SK-N-SH (cell line): ENCODE measurements at regions not wholly inside any gene's neighbourhood (a gene's known extent, or its start where the extent isn't known, plus 50 kb on each side); places are given as distances from the start of the nearest gene placed in this dataset.

Experiments used
- CTCF ChIA-PET: fragments of 300-600, 350-600 bp; formaldehyde crosslinking; extraction: SDS; loops from one replicate; lab custom pipeline; 2021; lab: Yijun Ruan, JAX
- POLR2A ChIA-PET: fragments of 350-600 bp; sonication (Branson Sonifier 250); formaldehyde crosslinking; extraction: SDS; loops from one replicate; lab custom pipeline; 2020; ENCODE audit warnings: antibody characterized with exemption, inconsistent platforms; lab: Yijun Ruan, JAX
- DNase-seq: peaks from one replicate; pipeline ENCODE4 v3.0.0; 2012
- H2AFZ ChIP-seq: fragments of 200-600 bp; sonication (generic); 2 replicates; pipeline ENCODE4 v1.8.1; 2016; ENCODE audit warnings: antibody characterized with exemption, mild to moderate bottlenecking, low read depth
- H3F3A ChIP-seq: fragments of 200-600 bp; sonication (generic); replicated peaks from 2 replicates; pipeline ENCODE3; 2016; ENCODE audit warnings: antibody characterized with exemption, mild to moderate bottlenecking; ENCODE audit not compliant: insufficient read depth
- H3K27ac ChIP-seq, 2 experiments: fragments of 200-500 bp in 1 of 2; fragments of 200-600 bp in 1 of 2; sonication (Bioruptor generic) in 1 of 2; sonication (generic), shearing (Covaris generic) in 1 of 2; 2 replicates each; pipeline versions ENCODE4 v1.5.1 to v1.6.1; 2014 to 2016; ENCODE audit warnings: low read depth in 2 of 2, inconsistent platforms in 1 of 2, low read length in 1 of 2, mild to moderate bottlenecking in 1 of 2, mixed read lengths in 1 of 2
- H3K27me3 ChIP-seq: fragments of 200-600 bp; sonication (generic), shearing (Covaris generic); 2 replicates; pipeline ENCODE4 v1.6.1; 2016; ENCODE audit warnings: mixed run types; ENCODE audit not compliant: insufficient read depth
- H3K36me3 ChIP-seq, 2 experiments: fragments of 200-500 bp in 1 of 2; fragments of 200-600 bp in 1 of 2; sonication (Bioruptor generic) in 1 of 2; sonication (generic) in 1 of 2; replicated peaks in 1 of 2; 2 replicates each; pipeline versions ENCODE3 to v1.5.1; 2014 to 2016; ENCODE audit warnings: low read length in 1 of 2, mild to moderate bottlenecking in 1 of 2; ENCODE audit not compliant: insufficient read depth in 2 of 2, control insufficient read depth in 1 of 2
- H3K4me1 ChIP-seq, 2 experiments: fragments of 200-500 bp in 1 of 2; fragments of 200-600 bp in 1 of 2; sonication (Bioruptor generic) in 1 of 2; sonication (generic), shearing (Covaris generic) in 1 of 2; 2 replicates each; pipeline versions ENCODE4 v1.5.1 to v1.6.1; 2014 to 2016; ENCODE audit warnings: low read depth in 1 of 2, low read length in 1 of 2, mixed run types in 1 of 2; ENCODE audit not compliant: insufficient read depth in 2 of 2, control insufficient read depth in 1 of 2
- H3K4me2 ChIP-seq: fragments of 200-600 bp; sonication (generic), shearing (Covaris generic); 2 replicates; pipeline ENCODE4 v1.6.1; 2017; ENCODE audit warnings: mixed run types
- H3K4me3 ChIP-seq, 2 experiments: fragments of 200-500 bp in 1 of 2; fragments of 200-600 bp in 1 of 2; sonication (Bioruptor generic) in 1 of 2; sonication (generic), shearing (Covaris generic) in 1 of 2; 2 replicates each; pipeline versions ENCODE4 v1.5.1 to v1.8.1; 2014 to 2016; ENCODE audit warnings: low read depth in 2 of 2, inconsistent platforms in 1 of 2, low read length in 1 of 2, mild to moderate bottlenecking in 1 of 2, mixed read lengths in 1 of 2, moderate library complexity in 1 of 2
- H3K79me2 ChIP-seq: fragments of 200-600 bp; sonication (generic); 2 replicates; pipeline ENCODE4 v1.8.1; 2017; ENCODE audit warnings: mild to moderate bottlenecking; ENCODE audit not compliant: insufficient read depth
- H3K9ac ChIP-seq: fragments of 200-600 bp; sonication (generic); 2 replicates; pipeline ENCODE4 v1.6.1; 2017; ENCODE audit warnings: mixed run types
- H3K9me2 ChIP-seq: fragments of 200-600 bp; sonication (generic); 2 replicates; pipeline ENCODE4 v1.6.1; 2017; ENCODE audit warnings: mixed run types
- H3K9me3 ChIP-seq: fragments of 200-600 bp; sonication (generic); 2 replicates; pipeline ENCODE4 v1.6.1; 2017; ENCODE audit warnings: mixed run types, mild to moderate bottlenecking, moderate library complexity
- H4K20me1 ChIP-seq: fragments of 200-600 bp; sonication (generic); 2 replicates; pipeline ENCODE4 v1.6.1; 2017; ENCODE audit warnings: mild to moderate bottlenecking, mixed run types; ENCODE audit not compliant: insufficient read depth
- ELF1 ChIP-seq: IDR thresholded peaks from 2 replicates; pipeline ENCODE4 v1.4.0; 2012
- EP300 ChIP-seq, 2 experiments: IDR thresholded peaks; 2 replicates each; pipeline versions ENCODE4 v1.4.0 to v1.6.1; 2012; ENCODE audit warnings: borderline replicate concordance in 1 of 2, low read depth in 1 of 2, low read length in 1 of 2
- EZH2phosphoT487 ChIP-seq: fragments of 200-600 bp; sonication (generic); IDR thresholded peaks from 2 replicates; pipeline ENCODE4 v1.6.1; 2017; ENCODE audit warnings: low read depth, mixed run types, mild to moderate bottlenecking, antibody characterized with exemption, moderate library complexity, borderline replicate concordance
- FOXJ3 ChIP-seq: sonication (generic); formaldehyde crosslinking; IDR thresholded peaks from 2 replicates; pipeline ENCODE4 v1.5.1; 2020; ENCODE audit warnings: mild to moderate bottlenecking, missing genetic modification reagents
- GABPA ChIP-seq: IDR thresholded peaks from 2 replicates; pipeline ENCODE4 v1.4.0; 2012; ENCODE audit warnings: low read depth, mild to moderate bottlenecking
- GATA2 ChIP-seq: sonication (generic); formaldehyde crosslinking; IDR thresholded peaks from 2 replicates; pipeline ENCODE4 v1.5.0; 2020; ENCODE audit warnings: mild to moderate bottlenecking, missing genetic modification reagents
- MAX ChIP-seq: IDR thresholded peaks from 2 replicates; pipeline ENCODE4 v1.4.0; 2012; ENCODE audit warnings: low read depth
- MEF2A ChIP-seq: IDR thresholded peaks from 2 replicates; pipeline ENCODE4 v1.4.0; 2012; ENCODE audit warnings: low read depth, borderline replicate concordance
- NFIC ChIP-seq: IDR thresholded peaks from 2 replicates; pipeline ENCODE4 v1.4.0; 2012; ENCODE audit warnings: borderline replicate concordance
- NRF1 ChIP-seq: IDR thresholded peaks from 2 replicates; pipeline ENCODE4 v1.6.1; 2012; ENCODE audit warnings: low read depth, mild to moderate bottlenecking, low read length
- REST ChIP-seq: IDR thresholded peaks from 2 replicates; pipeline ENCODE4 v1.6.1; 2012; ENCODE audit warnings: mild to moderate bottlenecking, low read depth, low read length, moderate library complexity
- RFX5 ChIP-seq: IDR thresholded peaks from 2 replicates; pipeline ENCODE4 v1.6.1; 2012; ENCODE audit warnings: mild to moderate bottlenecking, improper control_type of control experiment, low read length
- SMC3 ChIP-seq: IDR thresholded peaks from 2 replicates; pipeline ENCODE4 v1.6.1; 2012; ENCODE audit warnings: low read depth, low read length, improper control_type of control experiment
- TCF12 ChIP-seq: IDR thresholded peaks from 2 replicates; pipeline ENCODE4 v1.4.0; 2012
- TEAD4 ChIP-seq: IDR thresholded peaks from 2 replicates; pipeline ENCODE4 v1.4.0; 2012; ENCODE audit warnings: mild to moderate bottlenecking, borderline replicate concordance; ENCODE audit not compliant: insufficient read depth
- WGBS: methylation state at CpG from one replicate; pipeline ENCODE4 v1.1.6; 2017; ENCODE audit warnings: low lambda C conversion rate; 5-methylcytosine and 5-hydroxymethylcytosine counted together
- TF ChIP-seq, protein P1 (sequence below): fragments of 150-350 bp; IDR thresholded peaks from 2 replicates; pipeline ENCODE4 v1.6.1; 2016; ENCODE audit warnings: mild to moderate bottlenecking, low read depth, low read length
- TF ChIP-seq, protein P2 (sequence below): IDR thresholded peaks from 2 replicates; pipeline ENCODE4 v1.4.0; 2012; ENCODE audit warnings: low read depth, borderline replicate concordance
- TF ChIP-seq, protein P3 (sequence below): IDR thresholded peaks from 2 replicates; pipeline ENCODE4 v1.4.0; 2012; ENCODE audit warnings: low read depth, borderline replicate concordance

- POLR2A ChIA-PET: no interaction called here
- no peak for DNase-seq
Observed at GRCh38 chr5:89998519-89999305, 410.8 kb downstream of the CETN3 start.

DNA sequence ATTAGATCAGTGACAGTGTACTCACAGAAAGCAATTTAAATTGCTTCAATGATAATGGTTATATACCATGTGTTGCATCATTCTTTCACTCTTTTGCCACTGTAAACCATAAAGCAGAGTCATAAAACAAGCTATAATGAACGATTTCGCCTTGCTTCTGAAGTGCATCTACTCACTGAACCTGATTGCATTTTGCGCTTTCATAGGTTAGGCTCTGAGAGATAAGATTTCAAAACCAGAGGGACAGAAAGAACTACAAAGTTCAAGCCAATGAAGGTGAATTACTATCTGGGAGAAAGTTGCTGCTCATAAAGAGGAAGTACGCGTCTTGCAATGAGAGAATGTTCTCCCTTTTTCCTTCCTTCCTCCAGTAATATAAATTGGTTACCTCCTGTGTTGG is 412.7 kb downstream of the CETN3 start:
- POLR2A ChIA-PET: no interaction called here
- no peak for TF ChIP-seq REST
- TF ChIP-seq RFX5: no peak
- no peak for TF ChIP-seq GATA2 (CRISPR knock-in tag)
- TF ChIP-seq, protein P1, sequence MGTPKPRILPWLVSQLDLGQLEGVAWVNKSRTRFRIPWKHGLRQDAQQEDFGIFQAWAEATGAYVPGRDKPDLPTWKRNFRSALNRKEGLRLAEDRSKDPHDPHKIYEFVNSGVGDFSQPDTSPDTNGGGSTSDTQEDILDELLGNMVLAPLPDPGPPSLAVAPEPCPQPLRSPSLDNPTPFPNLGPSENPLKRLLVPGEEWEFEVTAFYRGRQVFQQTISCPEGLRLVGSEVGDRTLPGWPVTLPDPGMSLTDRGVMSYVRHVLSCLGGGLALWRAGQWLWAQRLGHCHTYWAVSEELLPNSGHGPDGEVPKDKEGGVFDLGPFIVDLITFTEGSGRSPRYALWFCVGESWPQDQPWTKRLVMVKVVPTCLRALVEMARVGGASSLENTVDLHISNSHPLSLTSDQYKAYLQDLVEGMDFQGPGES: no peak
- TF ChIP-seq FOXJ3: no peak
- TF ChIP-seq MAX: no peak
- TF ChIP-seq EP300 (IDR thresholded peaks at IDR 0.05; ENCODE audit: borderline replicate concordance in 1 of 2, low read depth in 1 of 2, low read length in 1 of 2): no peak
- no peak for TF ChIP-seq NRF1
- no peak for TF ChIP-seq MEF2A
- no peak for TF ChIP-seq EZH2phosphoT487
- no peak for TF ChIP-seq ELF1

More at GRCh38 chr5:89998519-89999305, 410.8 kb downstream of the CETN3 start:
- H4K20me1 ChIP-seq: no peaks in the 10 kb centered on the region
- H2AFZ ChIP-seq: no peak overlapping the region
- H3K79me2 ChIP-seq: no peaks in the 10 kb centered on the region
- 49% methylated on average over 3 of the region's 3 CpGs for WGBS
- H3K4me3 ChIP-seq: no peak overlapping the region
- no peaks in the 10 kb centered on the region; a peak in 2 of 4 replicates for H3K4me1 ChIP-seq
- CTCF ChIA-PET: no interaction called here
- no peak overlapping the region for H3K9ac ChIP-seq
- no peak overlapping the region for H3K4me2 ChIP-seq
- H3K27ac ChIP-seq: no peak overlapping the region
- no peaks in the 10 kb centered on the region for H3K36me3 ChIP-seq
- H3K9me3 ChIP-seq: no peaks in the 10 kb centered on the region
- H3F3A ChIP-seq: no peaks in the 10 kb centered on the region
- H3K27me3 ChIP-seq: no peaks in the 10 kb centered on the region
- no peaks in the 10 kb centered on the region for H3K9me2 ChIP-seq
- TF ChIP-seq, protein P2, sequence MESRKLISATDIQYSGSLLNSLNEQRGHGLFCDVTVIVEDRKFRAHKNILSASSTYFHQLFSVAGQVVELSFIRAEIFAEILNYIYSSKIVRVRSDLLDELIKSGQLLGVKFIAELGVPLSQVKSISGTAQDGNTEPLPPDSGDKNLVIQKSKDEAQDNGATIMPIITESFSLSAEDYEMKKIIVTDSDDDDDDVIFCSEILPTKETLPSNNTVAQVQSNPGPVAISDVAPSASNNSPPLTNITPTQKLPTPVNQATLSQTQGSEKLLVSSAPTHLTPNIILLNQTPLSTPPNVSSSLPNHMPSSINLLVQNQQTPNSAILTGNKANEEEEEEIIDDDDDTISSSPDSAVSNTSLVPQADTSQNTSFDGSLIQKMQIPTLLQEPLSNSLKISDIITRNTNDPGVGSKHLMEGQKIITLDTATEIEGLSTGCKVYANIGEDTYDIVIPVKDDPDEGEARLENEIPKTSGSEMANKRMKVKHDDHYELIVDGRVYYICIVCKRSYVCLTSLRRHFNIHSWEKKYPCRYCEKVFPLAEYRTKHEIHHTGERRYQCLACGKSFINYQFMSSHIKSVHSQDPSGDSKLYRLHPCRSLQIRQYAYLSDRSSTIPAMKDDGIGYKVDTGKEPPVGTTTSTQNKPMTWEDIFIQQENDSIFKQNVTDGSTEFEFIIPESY: no peak
- no peak for TF ChIP-seq FOXJ3
- no peak for TF ChIP-seq GABPA
- TF ChIP-seq SMC3: no peak
- no peak for TF ChIP-seq RFX5
- TF ChIP-seq TCF12: no peak
- TF ChIP-seq TEAD4: no peak
- no peak for TF ChIP-seq GATA2 (CRISPR knock-in tag)
- TF ChIP-seq, protein P3, sequence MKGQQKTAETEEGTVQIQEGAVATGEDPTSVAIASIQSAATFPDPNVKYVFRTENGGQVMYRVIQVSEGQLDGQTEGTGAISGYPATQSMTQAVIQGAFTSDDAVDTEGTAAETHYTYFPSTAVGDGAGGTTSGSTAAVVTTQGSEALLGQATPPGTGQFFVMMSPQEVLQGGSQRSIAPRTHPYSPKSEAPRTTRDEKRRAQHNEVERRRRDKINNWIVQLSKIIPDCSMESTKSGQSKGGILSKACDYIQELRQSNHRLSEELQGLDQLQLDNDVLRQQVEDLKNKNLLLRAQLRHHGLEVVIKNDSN: no peak
- TF ChIP-seq NFIC: no peak

More for the DNA sequence above, 412.7 kb downstream of the CETN3 start:
- Histone ChIP-seq H2AFZ (no peak overlapping the region), H3K4me2 (no peak overlapping the region), H3K27ac (no peak overlapping the region), H3F3A (no peaks in the 10 kb centered on the region), H3K36me3 (no peaks in the 10 kb centered on the region), H3K4me1 (no peaks in the 10 kb centered on the region; a peak in 2 of 4 replicates), H3K9me2 (no peaks in the 10 kb centered on the region), H3K9me3 (no peaks in the 10 kb centered on the region), H4K20me1 (no peaks in the 10 kb centered on the region), H3K27me3 (no peaks in the 10 kb centered on the region), H3K9ac (no peak overlapping the region), H3K4me3 (no peak overlapping the region), H3K79me2 (no peaks in the 10 kb centered on the region)
- CTCF ChIA-PET: no interaction called here
- no peak for DNase-seq
- WGBS: 77% methylated on average over 5 of the region's 5 CpGs
